T follicular helper cell (primary cell): ENCODE measurements at regions not wholly inside any gene's neighbourhood (a gene's known extent, or its start where the extent isn't known, plus 50 kb on each side); places are given as distances from the start of the nearest gene placed in this dataset.
"Not testable (repeated sequence)": the region's sequence is repeated elsewhere in the genome, so short reads cannot be mapped to it uniquely, and the experiment has no call there.

Experiments
- DNase-seq: peaks from one replicate; pipeline ENCODE4 v3.0.0-alpha.2; 2020; ENCODE audit warnings: low read depth

GRCh38 chr5:15384176-15384575, 115.8 kb upstream of the FBXL7 start:
- no peak for DNase-seq

GRCh38 chr5:15383469-15383868, 116.5 kb upstream of the FBXL7 start:
- no peak for DNase-seq

GRCh38 chr5:15383021-15383420, 117.0 kb upstream of the FBXL7 start:
- DNase-seq = no peak

- no peak for DNase-seq
These were observed 122.2 kb upstream of the FBXL7 start for GRCh38 chr5:15377573-15378340.

DNA sequence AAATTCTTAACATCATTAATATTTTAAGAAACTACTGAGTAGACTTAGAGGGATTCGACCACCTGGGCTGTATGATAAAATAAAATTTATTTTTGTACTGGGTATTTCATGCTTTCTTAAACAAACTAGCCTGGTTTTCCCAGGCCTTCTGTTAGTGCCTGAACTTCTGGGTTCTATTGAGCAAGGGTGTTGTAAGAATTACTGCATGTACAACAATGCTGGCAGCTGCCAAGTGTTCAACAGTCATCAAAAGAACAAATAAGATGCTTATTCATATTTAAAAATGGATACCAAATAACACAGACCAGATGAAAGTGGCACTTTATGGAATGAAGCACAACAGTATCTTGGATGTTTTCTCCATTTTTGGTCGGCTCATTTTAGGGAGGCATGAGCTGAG, 123.2 kb upstream of the FBXL7 start:
- DNase-seq = no peak

DNA sequence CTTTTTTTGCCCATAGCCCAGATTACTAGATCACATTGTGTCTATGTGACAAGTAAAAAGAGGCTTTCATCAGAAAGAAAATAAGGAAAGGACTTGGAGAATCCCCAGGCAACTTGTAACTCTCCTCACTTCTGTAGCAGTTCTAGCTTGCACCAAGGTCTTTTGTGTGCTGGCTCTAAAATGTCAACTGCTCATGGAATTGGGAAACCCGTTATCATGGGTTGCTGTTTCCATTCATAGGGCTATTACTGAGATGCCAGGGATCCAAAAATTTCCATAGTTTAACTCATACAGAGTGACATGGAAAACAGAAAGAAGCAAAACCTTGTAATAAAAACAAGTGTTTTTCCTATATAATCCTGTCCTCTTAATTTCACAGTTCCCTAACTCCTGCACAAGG, 123.9 kb upstream of the FBXL7 start:
- no peak for DNase-seq

DNA sequence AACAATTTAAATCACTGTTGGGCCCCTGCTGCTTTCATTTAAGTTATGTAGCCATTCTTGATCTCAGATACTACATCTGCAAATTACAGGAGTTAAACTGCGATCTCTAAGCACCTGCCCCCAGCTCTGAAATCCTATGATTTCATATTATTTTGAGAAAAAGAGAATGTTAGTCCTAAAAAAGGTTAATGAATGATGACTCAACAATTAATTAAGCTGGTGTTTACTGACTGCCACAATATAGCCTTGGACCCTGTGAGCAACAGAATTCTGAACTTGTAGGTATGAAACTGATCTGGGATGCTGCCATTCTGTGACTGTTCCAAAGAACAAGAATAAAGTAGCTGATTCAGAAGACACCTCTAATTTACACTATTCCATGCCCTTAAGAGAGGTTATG, 124.4 kb upstream of the FBXL7 start:
- no peak for DNase-seq

DNA sequence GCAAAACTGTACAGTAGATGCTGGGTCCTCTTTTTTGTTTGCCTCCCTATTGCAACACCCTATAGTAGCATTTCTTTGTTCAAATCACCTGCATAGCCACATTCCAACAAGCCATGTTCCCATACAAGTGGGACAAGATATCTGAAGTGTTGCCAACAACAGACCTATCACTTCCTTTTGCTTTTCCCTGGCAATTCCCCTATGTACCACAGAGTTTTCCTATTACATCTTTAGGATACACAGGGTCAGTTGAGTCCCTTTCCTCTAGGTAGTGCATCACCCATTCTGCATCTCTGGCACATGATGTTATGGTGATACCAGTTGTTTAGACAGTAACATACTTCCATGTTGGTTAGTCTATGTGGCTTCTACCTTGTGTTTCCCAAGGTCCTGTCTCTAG, 125.1 kb upstream of the FBXL7 start:
- DNase-seq = no peak

GRCh38 chr5:15373151-15373550, 126.8 kb upstream of the FBXL7 start:
- DNase-seq = no peak

GRCh38 chr5:15371184-15371583, 128.8 kb upstream of the FBXL7 start:
- DNase-seq = no peak

GRCh38 chr5:15368835-15369234, 131.1 kb upstream of the FBXL7 start:
- no peak for DNase-seq

- no peak for DNase-seq
These were observed 132.5 kb upstream of the FBXL7 start for GRCh38 chr5:15367489-15367888.

GRCh38 chr5:15366676-15367391, 133.1 kb upstream of the FBXL7 start:
- DNase-seq = no peak

DNA sequence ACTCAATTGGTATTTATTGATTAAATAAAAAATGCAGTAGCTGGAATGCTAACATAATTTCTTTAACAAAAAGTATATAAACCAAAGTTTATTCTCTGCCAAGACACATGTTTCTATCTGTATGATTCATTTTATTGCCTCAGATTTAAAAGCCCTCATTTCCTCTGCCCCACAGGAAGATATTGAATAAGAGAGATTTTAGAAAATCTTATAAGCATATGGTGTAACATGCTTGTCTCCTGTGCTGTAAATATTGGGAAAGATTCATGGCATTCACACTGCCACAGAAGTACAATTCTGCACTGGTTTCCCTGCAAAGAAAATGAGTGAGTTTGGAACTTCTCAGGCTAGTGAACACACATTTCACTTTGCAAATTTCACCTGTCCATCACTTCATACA, 134.9 kb upstream of the FBXL7 start:
- no peak for DNase-seq

- no peak for DNase-seq
These were observed 136.4 kb upstream of the FBXL7 start for GRCh38 chr5:15363601-15364000.

GRCh38 chr5:15357092-15357453, 142.9 kb upstream of the FBXL7 start:
- not testable (repeated sequence) for DNase-seq

GRCh38 chr5:15356308-15357091, 143.5 kb upstream of the FBXL7 start:
- DNase-seq = not testable (repeated sequence)

- no peak for DNase-seq
These were observed 146.0 kb upstream of the FBXL7 start for GRCh38 chr5:15354021-15354420.

GRCh38 chr5:15353086-15353645, 146.8 kb upstream of the FBXL7 start:
- DNase-seq = no peak

DNA sequence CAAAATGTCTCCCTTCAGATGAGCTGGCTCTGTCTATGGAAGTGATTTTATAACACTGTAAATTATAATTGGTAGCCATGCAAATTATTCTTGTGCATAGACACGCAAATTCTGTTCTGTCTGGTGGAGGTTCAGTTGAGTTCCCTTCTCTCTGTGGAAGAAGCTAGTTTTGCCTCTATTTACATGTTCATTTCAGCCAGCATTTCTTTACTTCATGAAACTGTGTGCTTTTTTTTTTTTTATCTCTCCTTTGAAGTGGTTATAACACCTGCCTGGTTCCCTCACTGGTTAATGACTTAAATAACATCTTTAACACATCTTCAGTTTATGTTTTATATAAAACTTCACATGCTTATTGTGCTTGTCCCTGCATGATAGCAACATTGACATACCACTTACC, 149.4 kb upstream of the FBXL7 start:
- DNase-seq = no peak

GRCh38 chr5:15346738-15347137, 153.2 kb upstream of the FBXL7 start:
- DNase-seq = no peak

DNA sequence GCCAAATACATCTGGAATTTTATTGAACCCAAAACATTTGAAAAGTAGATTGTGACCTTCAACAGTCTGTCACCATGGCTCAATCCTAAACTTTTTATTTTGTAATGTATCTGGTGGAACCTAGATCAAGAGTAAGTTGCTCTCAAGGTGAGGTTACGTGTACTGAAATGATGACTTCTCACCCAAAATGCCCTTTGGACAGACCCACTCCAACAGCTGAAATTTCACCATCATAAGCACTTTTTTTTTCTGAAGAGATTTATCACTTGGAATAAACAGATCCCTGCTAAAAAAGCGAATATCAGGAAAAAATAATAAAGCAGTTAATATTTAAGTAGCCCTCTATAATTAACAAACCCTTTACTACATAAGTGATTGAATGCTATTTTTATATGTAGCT, 155.0 kb upstream of the FBXL7 start:
- no peak for DNase-seq

GRCh38 chr5:15338546-15338945, 161.4 kb upstream of the FBXL7 start:
- no peak for DNase-seq
